GM12878 (cell line): ENCODE measurements at regions not wholly inside any gene's neighbourhood (a gene's known extent, or its start where the extent isn't known, plus 50 kb on each side); places are given as distances from the start of the nearest gene placed in this dataset.

Experiments
- ATAC-seq: fragments of 200-7000 bp; cut with Tn5 transposase; 3 replicates; pipeline ENCODE4 v1.9.1; 2020; ENCODE audit warnings: mild to moderate bottlenecking, moderate library complexity
- BruUV-seq: library from RNA; stranded (reverse); fragments of 400-500 nt; replicated peaks from 2 replicates; lab custom pipeline; 2021; lab: Mats Ljungman, UMichigan
- CTCF ChIA-PET: fragments of 300-600 bp; sonication (Branson Sonifier 250); formaldehyde crosslinking; extraction: SDS; loops from one replicate; lab custom pipeline; 2021; ENCODE audit warnings: inconsistent platforms; lab: Yijun Ruan, JAX
- POLR2A ChIA-PET: fragments of 350-600 bp; formaldehyde crosslinking; extraction: SDS; loops from one replicate; lab custom pipeline; 2021; ENCODE audit warnings: inconsistent platforms; lab: Charles Lee
- RAD21 ChIA-PET: fragments of 300-600 bp; sonication (Branson Sonifier 250); formaldehyde crosslinking; loops from one replicate; lab custom pipeline; 2023; ENCODE audit warnings: antibody characterized with exemption; ENCODE audit not compliant: unreplicated experiment; lab: Charles Lee
- SMC1A ChIA-PET: fragments of 300-600 bp; sonication (Branson Sonifier 250); formaldehyde crosslinking; loops from one replicate; lab custom pipeline; 2023; ENCODE audit not compliant: unreplicated experiment, uncharacterized antibody; lab: Charles Lee
- DNase-seq: peaks from one replicate; pipeline ENCODE4 v3.0.0-alpha.2; 2011; ENCODE audit warnings: low read depth, low spot score
- FAIRE-seq: peaks from 3 replicates; lab custom pipeline; 2011; peaks lifted over from hg19 to GRCh38; lab: Jason Lieb, UNC
- H2AFZ ChIP-seq: 2 replicates; pipeline ENCODE4 v1.6.0; 2011; ENCODE audit warnings: low read depth, low read length, control low read depth; ENCODE audit not compliant: control insufficient read depth
- H3K27ac ChIP-seq: 2 replicates; pipeline ENCODE4 v1.5.1; 2011; ENCODE audit warnings: control low read depth; ENCODE audit not compliant: control insufficient read depth, insufficient read depth
- H3K27me3 ChIP-seq, 2 experiments: replicated peaks in 1 of 2; 2 replicates each; pipeline versions ENCODE4 v1.6.0 to v1.6.1; 2011; ENCODE audit warnings: low read length in 1 of 2; ENCODE audit not compliant: control insufficient read depth in 2 of 2, insufficient read depth in 2 of 2
- H3K36me3 ChIP-seq, 2 experiments: 2 replicates each; pipeline ENCODE4 v1.5.1; 2011; ENCODE audit warnings: low read length in 1 of 2; ENCODE audit not compliant: control insufficient read depth in 2 of 2, insufficient read depth in 2 of 2
- H3K4me1 ChIP-seq: 2 replicates; pipeline ENCODE4 v1.6.1; 2011; ENCODE audit warnings: mild to moderate bottlenecking, low read length, moderate library complexity, mixed read lengths; ENCODE audit not compliant: control insufficient read depth, insufficient read depth
- H3K4me2 ChIP-seq: 2 replicates; pipeline ENCODE4 v1.6.0; 2011; ENCODE audit warnings: control low read depth; ENCODE audit not compliant: control insufficient read depth, insufficient read depth
- H3K4me3 ChIP-seq: fragments of 200-600 bp; sonication (generic); 2 replicates; pipeline ENCODE4 v1.5.1; 2016
- H3K79me2 ChIP-seq: 2 replicates; pipeline ENCODE4 v1.6.0; 2011; ENCODE audit warnings: low read length; ENCODE audit not compliant: control insufficient read depth, insufficient read depth
- H3K9ac ChIP-seq: 2 replicates; pipeline ENCODE4 v1.8.0; 2011; ENCODE audit warnings: low read length, control low read depth, mixed read lengths; ENCODE audit not compliant: control insufficient read depth, insufficient read depth
- H3K9me3 ChIP-seq: replicated peaks from 3 replicates; pipeline ENCODE4 v1.5.1; 2011; ENCODE audit warnings: mild to moderate bottlenecking, low read length; ENCODE audit not compliant: control insufficient read depth, insufficient read depth
- H4K20me1 ChIP-seq: 2 replicates; pipeline ENCODE4 v1.6.0; 2011; ENCODE audit not compliant: control insufficient read depth, insufficient read depth
- BCL11A ChIP-seq: IDR thresholded peaks from 2 replicates; pipeline ENCODE4 v1.6.1; 2011; ENCODE audit warnings: low read depth, low read length
- CBX5 ChIP-seq: sonication (generic); IDR thresholded peaks from 2 replicates; pipeline ENCODE4 v1.6.1; 2016; ENCODE audit warnings: low read depth, moderate library complexity, mild to moderate bottlenecking, inconsistent platforms
- CHD1 ChIP-seq: IDR thresholded peaks from 2 replicates; pipeline ENCODE4 v1.6.1; 2012; ENCODE audit warnings: low read depth, low read length, improper control_type of control experiment
- CUX1 ChIP-seq: IDR thresholded peaks from 2 replicates; pipeline ENCODE4 v1.6.1; 2012; ENCODE audit warnings: improper control_type of control experiment, low read depth, low read length; ENCODE audit not compliant: insufficient replicate concordance
- DPF2 ChIP-seq: fragments of 450-650 bp; IDR thresholded peaks from 2 replicates; pipeline ENCODE4 v1.6.1; 2017; ENCODE audit warnings: mild to moderate bottlenecking
- EP300 ChIP-seq, 2 experiments: fragments of 150-350 bp in 1 of 2; IDR thresholded peaks; 2 replicates each; pipeline ENCODE4 v1.6.1; 2011 to 2012; ENCODE audit warnings: low read depth in 2 of 2, low read length in 2 of 2, borderline replicate concordance in 1 of 2, improper control_type of control experiment in 1 of 2, inconsistent platforms in 1 of 2; ENCODE audit not compliant: control insufficient read depth in 1 of 2
- ESRRA ChIP-seq: IDR thresholded peaks from 2 replicates; pipeline ENCODE4 v1.6.1; 2012; ENCODE audit warnings: mild to moderate bottlenecking, low read length, improper control_type of control experiment
- MLLT1 ChIP-seq: fragments of 450-650 bp; IDR thresholded peaks from 2 replicates; pipeline ENCODE4 v1.6.1; 2016; ENCODE audit warnings: mild to moderate bottlenecking
- MYC ChIP-seq: IDR thresholded peaks from 2 replicates; pipeline ENCODE4 v1.6.1; 2011; ENCODE audit warnings: mild to moderate bottlenecking, low read length, moderate library complexity, inconsistent platforms; ENCODE audit not compliant: insufficient read depth, insufficient replicate concordance, insufficient read length, severe bottlenecking
- NFIC ChIP-seq: IDR thresholded peaks from 2 replicates; pipeline ENCODE4 v1.6.1; 2012; ENCODE audit warnings: low read depth, mild to moderate bottlenecking, inconsistent platforms, low read length, moderate library complexity
- NKRF ChIP-seq: fragments of 450-650 bp; conservative IDR thresholded peaks from 2 replicates; pipeline ENCODE4 v1.6.1; 2017; ENCODE audit warnings: mild to moderate bottlenecking, moderate library complexity
- POLR2A ChIP-seq: IDR thresholded peaks from 2 replicates; pipeline ENCODE4 v1.6.1; 2011; ENCODE audit warnings: low read depth, mild to moderate bottlenecking, low read length
- POU2F2 ChIP-seq: IDR thresholded peaks from 3 replicates; pipeline ENCODE4 v1.6.1; 2011; ENCODE audit warnings: low read depth, mild to moderate bottlenecking, low read length, borderline replicate concordance
- SIN3A ChIP-seq: IDR thresholded peaks from 2 replicates; pipeline ENCODE4 v1.6.1; 2012; ENCODE audit warnings: low read depth, low read length, improper control_type of control experiment
- STAT3 ChIP-seq: IDR thresholded peaks from 2 replicates; pipeline ENCODE4 v1.6.1; 2011; ENCODE audit warnings: low read depth, low read length, improper control_type of control experiment
- SUPT20H ChIP-seq: IDR thresholded peaks from 2 replicates; pipeline ENCODE4 v1.6.1; 2011; ENCODE audit warnings: low read depth, mild to moderate bottlenecking, low read length, moderate library complexity, borderline replicate concordance; ENCODE audit not compliant: control insufficient read depth
- ZNF384 ChIP-seq: IDR thresholded peaks from 2 replicates; pipeline ENCODE4 v1.6.1; 2012; ENCODE audit warnings: low read depth, mild to moderate bottlenecking, low read length, improper control_type of control experiment, borderline replicate concordance
- WGBS: methylation state at CpG from one replicate; pipeline ENCODE4 v1.1.6; 2016; ENCODE audit warnings: low lambda C conversion rate; ENCODE audit not compliant: insufficient replicate concordance, insufficient coverage; ENCODE audit errors: missing lambda C conversion rate; 5-methylcytosine and 5-hydroxymethylcytosine counted together
- in situ Hi-C: fragments of 300-500 bp; cut with MboI; formaldehyde crosslinking; loops from 9 replicates; pipeline ENCODE4 v1.14.3; 2018; ENCODE audit warnings: mixed read lengths
- intact Hi-C: fragments of 100-400 bp; cut with micrococcal nuclease; formaldehyde crosslinking; loops from one replicate; pipeline ENCODE4 v1.14.2; 2022; ENCODE audit not compliant: unreplicated experiment

- H3K79me2 ChIP-seq: no peaks in the 10 kb centered on the region
- ChIA-PET RAD21 (no interaction called here), SMC1A (no interaction called here), CTCF (interaction anchor here (0.6 to 5.8 kb wide), 2 partner anchors 12 to 845 kb away, joined by 3 to 30 read pairs; no protein-coding TSS in a partner anchor), POLR2A (interaction anchor here (0.6 kb wide), 1 partner anchor 89 kb away, joined by 3 read pairs; no protein-coding TSS in a partner anchor)
- H3K36me3 ChIP-seq: no peaks in the 10 kb centered on the region
- FAIRE-seq: no peak
- no peak overlapping the region for H2AFZ ChIP-seq
- DNase-seq: no peak
- WGBS: 66% methylated on average over 5 of the region's 5 CpGs
- no peaks in the 10 kb centered on the region for H3K4me1 ChIP-seq
- no peak overlapping the region for H3K4me3 ChIP-seq
- intact Hi-C loops (no loop called here), in situ Hi-C loops (no loop called here)
- H3K27me3 ChIP-seq: no peaks in the 10 kb centered on the region
- BruUV-seq: no TSS peak
- H3K27ac ChIP-seq: no peak overlapping the region
- H3K9ac ChIP-seq: no peak overlapping the region
- H4K20me1 ChIP-seq: no peaks in the 10 kb centered on the region
- no peaks in the 10 kb centered on the region for H3K9me3 ChIP-seq
- ATAC-seq: no peak
- no peak overlapping the region for H3K4me2 ChIP-seq
- TF ChIP-seq SIN3A (no peak), BCL11A (no peak), NKRF (no peak), SUPT20H (no peak), CBX5 (no peak), MLLT1 (no peak), POLR2A (no peak), MYC (no peak), STAT3 (no peak), CHD1 (no peak), ZNF384 (no peak), CUX1 (no peak), ESRRA (no peak), EP300 (IDR thresholded peaks at IDR 0.05; ENCODE audit: borderline replicate concordance in 1 of 2, control insufficient read depth in 1 of 2, low read depth in 2 of 2, low read length in 2 of 2) (no peak), NFIC (no peak), DPF2 (no peak), POU2F2 (no peak)
Observed at GRCh38 chr16:9151597-9151996, 60.2 kb downstream of the HAPSTR1 start.
